LNCAP (cell line): ENCODE measurements at regions not wholly inside any gene's neighbourhood (a gene's known extent, or its start where the extent isn't known, plus 50 kb on each side); places are given as distances from the start of the nearest gene placed in this dataset.

Experiments
- CTCF ChIP-seq: fragments of 450-650 bp; IDR thresholded peaks from 2 replicates; pipeline ENCODE4 v1.5.1; 2017; ENCODE audit warnings: mild to moderate bottlenecking

- TF ChIP-seq CTCF: no peak
Measured at GRCh38 chr6:132227904-132228303, 173.4 kb downstream of the MOXD1 start.

GRCh38 chr6:132224943-132225342 is 176.3 kb downstream of the MOXD1 start:
- TF ChIP-seq CTCF: no peak

- no peak for TF ChIP-seq CTCF
Measured at GRCh38 chr6:132220800-132221199, 180.5 kb downstream of the MOXD1 start.

- TF ChIP-seq CTCF: no peak
Measured at GRCh38 chr6:132219901-132220300, 181.4 kb downstream of the MOXD1 start.

- TF ChIP-seq CTCF: peak; percentile 44
Measured at GRCh38 chr6:132218059-132218696, 183.1 kb downstream of the MOXD1 start.

- TF ChIP-seq CTCF: no peak
Measured at GRCh38 chr6:132215805-132216204, 185.5 kb downstream of the MOXD1 start.

- TF ChIP-seq CTCF: no peak
Measured at GRCh38 chr6:132214716-132215115, 186.6 kb downstream of the MOXD1 start.

GRCh38 chr6:132213732-132214131 is 187.5 kb downstream of the MOXD1 start:
- no peak for TF ChIP-seq CTCF
